T-helper 17 cell (primary cell): ENCODE measurements at regions not wholly inside any gene's neighbourhood (a gene's known extent, or its start where the extent isn't known, plus 50 kb on each side); places are given as distances from the start of the nearest gene placed in this dataset.

Source experiments
- ATAC-seq: fragments of 150-1000 bp; cut with Tn5 transposase; 2 replicates; pipeline ENCODE4 v1.10.0; 2021; ENCODE audit warnings: mild to moderate bottlenecking, moderate library complexity
- DNase-seq, 3 donors: peaks; one replicate each; pipeline versions ENCODE4 v3.0.0 to v3.0.0-alpha.2; 2020 to 2021
- H3K9me3 ChIP-seq: one replicate; pipeline ENCODE4 v1.7.0; 2013; ENCODE audit warnings: low read length, mild to moderate bottlenecking; ENCODE audit not compliant: control insufficient read depth, poor library complexity, severe bottlenecking
- H3K27ac Mint-ChIP-seq: one replicate; pipeline ENCODE4 v1.8.0; 2022; ENCODE audit warnings: mild to moderate bottlenecking, moderate library complexity, mixed read lengths
- H3K27me3 Mint-ChIP-seq: one replicate; pipeline ENCODE4 v1.8.0; 2022; ENCODE audit warnings: mixed read lengths
- H3K36me3 Mint-ChIP-seq: one replicate; pipeline ENCODE4 v1.8.0; 2022; ENCODE audit warnings: low read depth, mixed read lengths
- H3K4me1 Mint-ChIP-seq: one replicate; pipeline ENCODE4 v1.8.0; 2022; ENCODE audit warnings: mild to moderate bottlenecking, mixed read lengths
- H3K4me3 Mint-ChIP-seq: one replicate; pipeline ENCODE4 v1.8.0; 2022; ENCODE audit warnings: mild to moderate bottlenecking, moderate library complexity, mixed read lengths

- H3K27ac Mint-ChIP-seq = no peak overlapping the region
- no peaks in the 10 kb centered on the region for H3K27me3 Mint-ChIP-seq
- ATAC-seq (no peak), DNase-seq (no peak)
- no peaks in the 10 kb centered on the region for H3K36me3 Mint-ChIP-seq
- H3K4me3 Mint-ChIP-seq = no peak overlapping the region
- H3K9me3 ChIP-seq = no peaks in the 10 kb centered on the region
- no peaks in the 10 kb centered on the region for H3K4me1 Mint-ChIP-seq
Observed at GRCh38 chr20:56060486-56060885, 55.2 kb upstream of the CBLN4 start.

- Mint-ChIP-seq H3K27me3 (no peaks in the 10 kb centered on the region), H3K27ac (no peak overlapping the region), H3K4me3 (no peak overlapping the region), H3K36me3 (no peaks in the 10 kb centered on the region), H3K4me1 (no peaks in the 10 kb centered on the region)
- ATAC-seq = no peak
- DNase-seq = no peak
- no peaks in the 10 kb centered on the region for H3K9me3 ChIP-seq
Observed at GRCh38 chr20:56069016-56069415, 63.7 kb upstream of the CBLN4 start.

- H3K4me3 Mint-ChIP-seq = no peak overlapping the region
- no peak overlapping the region for H3K27ac Mint-ChIP-seq
- no peaks in the 10 kb centered on the region for H3K27me3 Mint-ChIP-seq
- H3K4me1 Mint-ChIP-seq = no peaks in the 10 kb centered on the region
- no peak for ATAC-seq
- no peak for DNase-seq
- no peaks in the 10 kb centered on the region for H3K9me3 ChIP-seq
- H3K36me3 Mint-ChIP-seq = no peaks in the 10 kb centered on the region
Observed at GRCh38 chr20:56072165-56072564, 66.8 kb upstream of the CBLN4 start.

- Mint-ChIP-seq H3K27me3 (no peaks in the 10 kb centered on the region), H3K27ac (no peak overlapping the region), H3K36me3 (no peaks in the 10 kb centered on the region), H3K4me1 (no peaks in the 10 kb centered on the region), H3K4me3 (no peak overlapping the region)
- DNase-seq = no peak
- ATAC-seq = no peak
- no peaks in the 10 kb centered on the region for H3K9me3 ChIP-seq
Observed at GRCh38 chr20:56088375-56088774, 83.1 kb upstream of the CBLN4 start.

- peaks cover 2% of the 10 kb centered on the region for H3K9me3 ChIP-seq
- H3K36me3 Mint-ChIP-seq = no peaks in the 10 kb centered on the region
- no peaks in the 10 kb centered on the region for H3K4me1 Mint-ChIP-seq
- ATAC-seq (no peak), DNase-seq (no peak)
- H3K27me3 Mint-ChIP-seq = no peaks in the 10 kb centered on the region
- H3K4me3 Mint-ChIP-seq = no peak overlapping the region
- no peak overlapping the region for H3K27ac Mint-ChIP-seq
Observed at GRCh38 chr20:56091628-56092234, 86.4 kb upstream of the CBLN4 start.

GRCh38 chr20:56094228-56094627 lies 88.9 kb upstream of the CBLN4 start:
- Mint-ChIP-seq H3K36me3 (no peaks in the 10 kb centered on the region), H3K4me1 (no peaks in the 10 kb centered on the region), H3K27me3 (no peaks in the 10 kb centered on the region), H3K4me3 (no peak overlapping the region), H3K27ac (no peak overlapping the region)
- DNase-seq (no peak), ATAC-seq (no peak)
- H3K9me3 ChIP-seq = peaks cover 2% of the 10 kb centered on the region

GRCh38 chr20:56098981-56099500 lies 93.7 kb upstream of the CBLN4 start:
- no peak for ATAC-seq
- H3K9me3 ChIP-seq = no peaks in the 10 kb centered on the region
- Mint-ChIP-seq H3K4me3 (no peak overlapping the region), H3K27ac (no peak overlapping the region), H3K4me1 (no peaks in the 10 kb centered on the region), H3K27me3 (no peaks in the 10 kb centered on the region), H3K36me3 (no peaks in the 10 kb centered on the region)
- DNase-seq = no peak

- H3K36me3 Mint-ChIP-seq = no peaks in the 10 kb centered on the region
- no peaks in the 10 kb centered on the region for H3K27me3 Mint-ChIP-seq
- ATAC-seq = no peak
- H3K4me1 Mint-ChIP-seq = no peaks in the 10 kb centered on the region
- H3K4me3 Mint-ChIP-seq = no peak overlapping the region
- no peak for DNase-seq
- no peaks in the 10 kb centered on the region for H3K9me3 ChIP-seq
- no peak overlapping the region for H3K27ac Mint-ChIP-seq
Observed at GRCh38 chr20:56111961-56112730, 106.8 kb upstream of the CBLN4 start.

- no peaks in the 10 kb centered on the region for H3K9me3 ChIP-seq
- DNase-seq (no peak), ATAC-seq (no peak)
- no peak overlapping the region for H3K4me3 Mint-ChIP-seq
- H3K27ac Mint-ChIP-seq = no peak overlapping the region
- no peaks in the 10 kb centered on the region for H3K4me1 Mint-ChIP-seq
- H3K36me3 Mint-ChIP-seq = no peaks in the 10 kb centered on the region
- no peaks in the 10 kb centered on the region for H3K27me3 Mint-ChIP-seq
Observed at GRCh38 chr20:56117350-56117749, 112.0 kb upstream of the CBLN4 start.

- no peaks in the 10 kb centered on the region for H3K36me3 Mint-ChIP-seq
Observed at GRCh38 chr20:56121850-56122249, 116.5 kb upstream of the CBLN4 start.

GRCh38 chr20:56143759-56144158 lies 104.8 kb upstream of the MC3R start:
- H3K4me1 Mint-ChIP-seq = no peaks in the 10 kb centered on the region
- ATAC-seq (no peak), DNase-seq (no peak)

More at GRCh38 chr20:56121850-56122249, 116.5 kb upstream of the CBLN4 start:
- Mint-ChIP-seq H3K27ac (no peak overlapping the region), H3K4me1 (no peaks in the 10 kb centered on the region), H3K4me3 (no peak overlapping the region), H3K27me3 (no peaks in the 10 kb centered on the region)
- DNase-seq = no peak
- no peaks in the 10 kb centered on the region for H3K9me3 ChIP-seq
- ATAC-seq = no peak

GRCh38 chr20:56151834-56152233 lies 96.7 kb upstream of the MC3R start:
- no peak for ATAC-seq
- Mint-ChIP-seq H3K36me3 (no peaks in the 10 kb centered on the region), H3K4me3 (no peak overlapping the region), H3K4me1 (no peaks in the 10 kb centered on the region), H3K27ac (no peak overlapping the region), H3K27me3 (no peaks in the 10 kb centered on the region)
- no peaks in the 10 kb centered on the region for H3K9me3 ChIP-seq
- no peak for DNase-seq

More at GRCh38 chr20:56143759-56144158, 104.8 kb upstream of the MC3R start:
- Mint-ChIP-seq H3K4me3 (no peak overlapping the region), H3K27me3 (no peaks in the 10 kb centered on the region), H3K36me3 (no peaks in the 10 kb centered on the region), H3K27ac (no peak overlapping the region)
- H3K9me3 ChIP-seq = no peaks in the 10 kb centered on the region

GRCh38 chr20:56153926-56154325 lies 94.6 kb upstream of the MC3R start:
- DNase-seq (no peak), ATAC-seq (no peak)
- no peak overlapping the region for H3K4me3 Mint-ChIP-seq
- no peaks in the 10 kb centered on the region for H3K36me3 Mint-ChIP-seq
- no peaks in the 10 kb centered on the region for H3K4me1 Mint-ChIP-seq
- no peak overlapping the region for H3K27ac Mint-ChIP-seq
- H3K9me3 ChIP-seq = no peaks in the 10 kb centered on the region
- no peaks in the 10 kb centered on the region for H3K27me3 Mint-ChIP-seq

GRCh38 chr20:56155625-56156024 lies 92.9 kb upstream of the MC3R start:
- H3K9me3 ChIP-seq = no peaks in the 10 kb centered on the region
- DNase-seq (no peak), ATAC-seq (no peak)
- Mint-ChIP-seq H3K27me3 (no peaks in the 10 kb centered on the region), H3K4me3 (no peak overlapping the region), H3K27ac (no peak overlapping the region), H3K4me1 (no peaks in the 10 kb centered on the region), H3K36me3 (no peaks in the 10 kb centered on the region)
